NCI-H2081 treated with DMSO at 0.1 percent for 48 hours (cell line): ENCODE measurements at regions not wholly inside any gene's neighbourhood (a gene's known extent, or its start where the extent isn't known, plus 50 kb on each side); places are given as distances from the start of the nearest gene placed in this dataset.
"Not testable (repeated sequence)": the region's sequence is repeated elsewhere in the genome, so short reads cannot be mapped to it uniquely, and the experiment has no call there.

Experiments
- DNase-seq: peaks from one replicate; lab custom pipeline; 2025; lab: John Stamatoyannopoulos, UW

DNA sequence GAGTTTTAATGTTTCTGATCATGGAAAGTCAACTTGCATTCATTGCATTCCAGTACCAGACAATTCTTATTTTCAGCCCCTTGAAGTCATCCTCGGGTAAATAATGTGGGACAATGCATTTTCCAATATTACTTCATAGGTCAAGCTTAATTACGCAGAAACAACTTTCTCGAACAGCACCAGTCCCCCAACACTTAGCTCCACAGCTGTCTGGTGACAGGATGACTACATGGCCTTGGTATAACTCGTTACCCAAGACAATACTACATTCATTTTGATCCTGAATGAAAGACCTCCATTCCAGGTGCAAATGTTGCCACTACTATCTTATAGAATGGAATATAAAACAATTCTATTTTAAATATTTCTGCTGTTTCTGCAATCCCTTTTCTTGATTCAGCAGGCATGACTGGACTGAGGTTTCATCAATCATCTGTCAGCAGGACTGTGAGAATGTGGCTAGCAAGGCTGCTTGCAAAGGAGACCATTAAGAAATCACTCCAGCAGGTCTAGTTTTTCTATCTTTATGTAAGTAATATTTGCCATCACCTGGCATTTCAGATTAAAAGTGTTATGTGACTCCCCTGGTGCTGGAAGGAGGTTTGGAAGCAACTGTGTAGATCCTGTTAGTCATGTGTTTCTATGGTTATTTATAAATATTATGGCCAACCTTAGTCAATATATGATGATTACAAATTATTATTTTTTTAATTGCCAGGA lies 147.9 kb downstream of the HAO1 start:
- DNase-seq = no peak

DNA sequence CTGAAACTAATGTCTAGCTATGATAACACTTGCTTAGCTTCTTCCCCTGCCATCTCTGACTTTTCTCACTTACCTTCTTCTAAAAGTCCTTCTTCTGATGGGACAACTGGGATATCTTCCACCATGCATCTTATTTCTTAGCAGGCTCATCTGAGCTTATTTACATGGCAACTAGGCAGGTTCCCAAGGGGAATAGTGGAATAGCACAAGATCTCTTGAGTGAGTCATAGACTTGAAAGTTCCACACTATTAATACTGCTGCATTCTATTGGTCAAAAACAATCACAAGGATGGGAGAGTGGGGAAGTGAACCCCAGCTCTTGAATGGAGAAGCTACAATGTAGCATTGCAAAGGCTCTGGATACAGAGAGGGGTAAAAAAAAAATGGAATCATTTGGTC lies 142.1 kb downstream of the HAO1 start:
- no peak for DNase-seq

DNA sequence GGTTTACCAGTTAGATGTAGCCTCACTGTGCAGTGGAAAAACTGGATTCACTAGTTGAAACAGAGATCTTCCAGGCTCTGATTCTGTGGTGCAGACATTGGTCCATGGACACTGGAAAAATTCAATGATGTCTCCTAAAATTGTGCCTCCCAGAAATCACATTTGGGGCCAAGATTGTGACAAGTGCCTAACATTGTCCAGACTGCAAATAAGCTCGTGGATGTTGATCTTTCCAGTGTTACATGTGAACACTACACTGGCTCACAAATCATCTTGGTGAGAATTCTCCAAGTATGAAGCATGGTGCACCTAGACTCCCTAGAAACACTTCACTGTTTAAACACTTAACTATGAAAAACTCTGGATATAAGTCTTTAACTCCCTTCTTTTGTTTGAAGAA lies 140.4 kb downstream of the HAO1 start:
- DNase-seq = no peak

DNA sequence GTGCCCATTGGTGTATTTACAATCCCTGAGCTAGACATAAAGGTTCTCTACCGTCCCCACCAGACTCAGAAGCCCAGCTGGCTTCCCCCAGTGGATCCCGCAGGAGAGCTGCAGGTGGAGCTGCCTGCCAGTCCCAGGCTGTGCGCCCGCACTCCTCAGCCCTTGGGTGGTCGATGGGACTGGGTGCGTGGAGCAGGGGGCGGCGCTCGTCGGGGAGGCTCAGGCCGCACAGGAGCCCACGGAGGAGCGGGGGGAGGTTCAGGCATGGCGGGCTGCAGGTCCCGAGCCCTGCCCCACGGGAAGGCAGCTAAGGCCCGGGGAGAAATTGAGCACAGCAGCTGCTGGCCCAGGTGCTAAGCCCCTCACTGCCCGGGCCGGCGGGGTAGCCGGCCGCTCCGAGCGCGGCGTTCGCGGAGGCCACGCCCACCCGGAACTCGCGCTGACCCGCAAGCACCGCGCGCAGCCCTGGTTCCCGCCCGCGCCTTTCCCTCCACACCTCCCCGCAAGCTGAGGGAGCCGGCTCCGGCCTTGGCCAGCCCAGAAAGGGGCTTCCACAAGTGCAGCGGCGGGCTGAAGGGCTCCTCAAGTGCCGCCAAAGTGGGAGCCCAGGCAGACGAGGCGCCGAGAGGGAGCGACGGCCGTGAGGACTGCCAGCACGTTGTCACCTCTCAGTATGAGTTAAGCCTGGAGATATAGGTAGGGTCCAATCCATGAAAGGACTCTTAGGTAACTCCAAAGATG lies 136.7 kb downstream of the HAO1 start:
- DNase-seq = not testable (repeated sequence)

DNA sequence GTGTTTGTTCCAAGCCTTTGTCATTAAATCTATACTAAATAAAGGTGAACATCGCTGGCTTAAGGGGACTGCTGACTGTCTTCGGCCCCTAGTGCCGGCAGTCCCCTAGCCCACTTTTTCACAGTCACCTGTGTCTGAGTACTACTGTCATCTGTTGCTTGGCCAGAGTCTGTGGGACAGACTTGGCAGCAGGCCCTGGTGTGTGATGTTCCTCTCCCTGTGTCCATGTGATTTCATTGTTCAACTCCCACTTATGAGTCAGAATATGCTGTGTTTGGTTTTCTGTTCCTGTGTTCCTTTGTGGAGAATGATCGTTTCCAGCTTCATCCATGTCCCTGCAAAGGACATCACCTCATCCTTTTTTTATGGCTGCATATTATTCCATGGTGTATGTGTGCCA lies 133.4 kb downstream of the HAO1 start:
- DNase-seq = no peak

DNA sequence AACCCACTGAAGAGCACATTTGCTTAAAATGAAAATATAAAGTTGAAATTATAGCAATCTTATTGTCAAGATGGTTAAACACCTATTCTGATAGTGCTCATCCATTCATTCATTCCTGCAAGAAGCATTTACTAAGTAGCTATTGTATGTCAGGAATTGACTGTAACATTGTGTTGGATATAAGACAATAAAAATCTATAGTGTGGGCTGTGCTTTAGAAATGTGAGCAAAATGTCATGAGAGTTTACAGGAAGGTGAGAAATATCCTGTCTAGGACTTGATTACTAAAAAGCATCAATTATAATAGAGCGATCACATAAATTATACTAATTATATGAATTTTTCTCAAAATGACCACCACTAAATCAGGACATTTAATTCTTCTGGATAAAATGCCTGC lies 123.0 kb downstream of the HAO1 start:
- DNase-seq = no peak

DNA sequence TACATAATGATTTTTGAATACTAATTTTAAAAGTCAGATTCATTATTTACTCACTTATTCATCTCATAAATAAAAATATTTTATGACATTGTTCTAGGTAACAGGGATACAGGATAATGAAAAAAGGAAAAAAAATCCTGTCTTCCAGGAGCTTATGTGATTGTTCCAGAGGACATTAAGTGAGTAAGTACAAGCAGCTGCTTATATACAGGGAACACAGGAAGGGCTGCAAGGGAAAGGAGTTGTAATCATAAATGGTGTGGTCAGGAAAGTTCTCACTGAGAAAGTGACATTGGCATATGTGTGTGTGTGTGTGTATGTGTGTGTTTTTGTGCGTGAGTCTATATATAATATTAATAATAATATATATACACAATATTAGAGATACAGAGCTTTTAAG lies 121.8 kb downstream of the HAO1 start:
- no peak for DNase-seq

DNA sequence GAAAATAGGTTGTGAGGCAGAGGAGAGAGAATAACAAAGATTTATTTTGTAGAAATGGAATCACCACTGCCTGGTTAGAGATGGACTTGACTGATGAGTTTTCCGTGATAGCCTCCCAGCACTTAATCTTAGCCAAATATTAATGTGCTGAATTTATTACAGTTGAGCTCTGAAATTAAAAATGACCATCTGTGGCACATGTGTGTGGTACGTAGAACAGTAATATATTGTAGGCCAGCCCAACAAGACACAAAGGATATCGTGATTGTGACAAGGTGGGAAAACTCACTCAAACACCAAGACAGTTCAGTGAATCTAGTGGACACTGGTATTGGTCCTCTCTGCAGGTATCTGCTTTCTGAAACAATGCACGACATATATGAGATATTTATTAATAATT lies 119.4 kb downstream of the HAO1 start:
- no peak for DNase-seq

DNA sequence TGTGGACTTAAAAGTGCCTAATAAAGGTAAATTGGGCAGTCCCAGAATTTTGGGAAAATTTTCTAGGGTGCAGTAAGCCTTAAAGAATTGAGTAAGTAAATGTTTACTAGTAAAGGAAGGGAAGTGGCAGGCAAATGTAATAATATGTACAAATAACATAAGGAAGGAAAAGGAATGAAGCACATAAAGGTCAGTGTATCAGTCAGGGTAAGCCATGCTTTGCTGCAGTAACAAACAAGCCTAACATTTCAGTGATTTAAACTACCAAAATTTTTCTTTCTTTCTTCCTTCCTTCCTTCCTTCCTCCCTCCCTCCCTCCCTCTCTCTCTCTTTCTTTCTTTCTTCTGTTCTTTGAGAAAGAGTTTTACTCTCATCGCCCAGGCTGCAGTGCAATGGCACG lies 117.5 kb downstream of the HAO1 start:
- no peak for DNase-seq

DNA sequence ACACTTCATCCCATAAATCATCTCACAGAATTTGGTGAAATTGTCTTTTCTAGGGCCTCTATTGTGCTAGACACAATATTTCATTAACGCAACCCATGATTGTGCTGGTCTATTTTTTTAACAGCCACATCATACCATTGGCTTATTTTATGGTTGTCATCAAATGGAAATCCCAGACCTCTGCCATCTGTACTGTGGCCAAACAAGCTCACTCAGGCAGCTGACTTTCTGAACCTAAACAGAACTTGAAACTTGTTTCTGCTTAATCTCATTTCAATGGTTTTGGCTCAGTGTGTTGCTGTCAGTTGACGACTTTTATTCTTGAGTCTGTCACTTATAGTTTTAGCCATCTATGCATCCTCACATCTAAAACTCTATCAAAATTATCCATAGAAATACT lies 111.8 kb downstream of the HAO1 start:
- DNase-seq = no peak

DNA sequence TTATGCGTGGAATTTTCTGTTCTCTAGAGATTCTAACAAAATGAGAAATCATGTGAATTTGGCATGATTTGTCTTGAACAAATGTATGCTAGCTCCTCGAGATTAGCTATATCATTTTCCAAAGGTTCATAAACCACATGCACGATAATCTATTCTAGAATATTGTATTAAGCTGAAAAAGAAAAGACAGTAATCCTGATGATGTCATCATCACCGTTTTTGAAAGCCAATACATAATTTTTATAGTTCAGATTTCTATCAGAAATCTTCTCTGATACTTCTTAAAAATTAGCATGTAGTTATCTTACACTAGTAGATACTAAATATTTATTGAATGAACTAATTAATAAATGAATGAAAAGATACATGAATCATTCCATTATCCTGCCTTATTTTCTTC lies 111.2 kb downstream of the HAO1 start:
- no peak for DNase-seq

DNA sequence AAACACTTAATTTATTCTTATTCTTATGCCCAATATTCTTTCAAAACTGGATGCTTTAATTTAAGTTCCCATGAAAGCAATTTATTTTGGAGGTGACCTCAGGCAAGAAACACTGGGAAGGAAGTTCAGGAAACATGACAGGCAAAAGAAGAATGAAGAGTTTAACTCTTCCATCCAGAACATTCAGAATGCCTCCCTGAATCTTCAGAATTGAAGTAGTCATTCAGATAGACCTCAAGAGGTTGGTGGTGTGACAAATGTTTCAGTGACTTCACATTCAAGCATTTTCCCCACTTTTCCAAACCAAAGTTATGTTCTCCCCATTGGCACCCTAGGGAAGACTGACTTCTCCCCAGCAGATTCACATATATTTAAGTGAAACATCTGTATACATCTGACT lies 110.5 kb downstream of the HAO1 start:
- DNase-seq = no peak
